Esophagus muscularis mucosa (tissue), 4 donors: ENCODE measurements at regions not wholly inside any gene's neighbourhood (a gene's known extent, or its start where the extent isn't known, plus 50 kb on each side); places are given as distances from the start of the nearest gene placed in this dataset.

Source experiments
- DNase-seq: peaks from one replicate; pipeline ENCODE4 v3.0.0-alpha.2; 2017; ENCODE audit errors: extremely low spot score
- H3K27ac ChIP-seq, 4 donors: fragments of 200-600 bp; sonication (generic); replicated peaks in 1 of 4; 1 replicate in 3 of 4; 2 replicates in 1 of 4; pipeline ENCODE4 v1.5.1; 2016 to 2019; ENCODE audit warnings: mild to moderate bottlenecking in 1 of 4
- H3K27me3 ChIP-seq, 4 donors: fragments of 200-600 bp; sonication (generic); one replicate each; pipeline versions ENCODE4 v1.5.1 to v1.6.0; 2016 to 2019
- H3K36me3 ChIP-seq, 4 donors: fragments of 200-600 bp; sonication (generic); one replicate each; pipeline ENCODE4 v1.5.1; 2016 to 2019
- H3K4me1 ChIP-seq, 4 donors: fragments of 200-600 bp; sonication (generic); one replicate each; pipeline ENCODE4 v1.5.1; 2016 to 2019
- H3K4me3 ChIP-seq, 4 donors: fragments of 200-600 bp; sonication (generic); 1 replicate in 2 of 4; 2 replicates in 2 of 4; pipeline ENCODE4 v1.5.1; 2016 to 2019; ENCODE audit warnings: mild to moderate bottlenecking in 4 of 4, moderate library complexity in 1 of 4
- H3K9me3 ChIP-seq, 4 donors: fragments of 200-600 bp; sonication (generic); 1 replicate in 3 of 4; 2 replicates in 1 of 4; pipeline ENCODE4 v1.5.1; 2016 to 2019
- CTCF ChIP-seq, 3 experiments: fragments of 200-600 bp in 2 of 3; fragments of 450-650 bp in 1 of 3; sonication (generic) in 2 of 3; IDR thresholded peaks; one replicate each; pipeline ENCODE4 v1.5.1; 2017 to 2019; ENCODE audit warnings: antibody characterized with exemption in 3 of 3, mild to moderate bottlenecking in 2 of 3, moderate library complexity in 1 of 3
- EP300 ChIP-seq: sonication (generic); formaldehyde crosslinking; IDR thresholded peaks from one replicate; pipeline ENCODE4 v1.6.1; 2017; ENCODE audit warnings: antibody characterized with exemption
- POLR2A ChIP-seq: fragments of 450-650 bp; IDR thresholded peaks from one replicate; pipeline ENCODE4 v1.6.1; 2017; ENCODE audit warnings: antibody characterized with exemption, moderate library complexity, mild to moderate bottlenecking, low read depth
- POLR2AphosphoS5 ChIP-seq, 2 donors: sonication (generic); formaldehyde crosslinking; IDR thresholded peaks; one replicate each; pipeline ENCODE4 v1.6.1; 2017; ENCODE audit warnings: antibody characterized with exemption in 2 of 2
- WGBS: methylation state at CpG from one replicate; pipeline ENCODE4 v1.1.5; 2018; 5-methylcytosine and 5-hydroxymethylcytosine counted together
- intact Hi-C: fragments of 100-400 bp; cut with DNase I; formaldehyde crosslinking; loops from one replicate; pipeline ENCODE4 v1.15.1; 2023

- H3K27me3 ChIP-seq, result no peaks in the 10 kb centered on the region
- peaks cover 0 to 36% (median 32%) of the 10 kb centered on the region in 4 donors for H3K4me1 ChIP-seq
- no peaks in the 10 kb centered on the region for H3K36me3 ChIP-seq
- WGBS, result 22% methylated on average over 4 of the region's 4 CpGs
- TF ChIP-seq CTCF (IDR thresholded peaks at IDR 0.05) (no peak), POLR2AphosphoS5 (IDR thresholded peaks at IDR 0.05) (no peak), POLR2A (no peak), EP300 (no peak)
- H3K9me3 ChIP-seq, result no peaks in the 10 kb centered on the region
- intact Hi-C loops, result loop anchor here (5.0 kb wide), 1 partner anchor 490 kb away; no protein-coding TSS in a partner anchor
- peak; percentile 17 for DNase-seq
- H3K4me3 ChIP-seq, result peak overlapping the region; percentile 16 to 37 (median 26)
- H3K27ac ChIP-seq, result peak overlapping the region; percentile 39 to 63 (median 60)
Measured at GRCh38 chr1:239897458-239897857, 194.2 kb upstream of the FMN2 start.

- peak overlapping the region; percentile 16 to 37 (median 26) for H3K4me3 ChIP-seq
- peak; percentile 96 for DNase-seq
- peak overlapping the region; percentile 39 to 63 (median 60) for H3K27ac ChIP-seq
- TF ChIP-seq CTCF (IDR thresholded peaks at IDR 0.05) (peak; percentile 92 to 98 (median 93)), POLR2AphosphoS5 (IDR thresholded peaks at IDR 0.05) (peak; percentile 34 to 53), POLR2A (no peak)
- no peaks in the 10 kb centered on the region for H3K27me3 ChIP-seq
- WGBS, result 9% methylated on average over 15 of the region's 15 CpGs
- no peaks in the 10 kb centered on the region for H3K36me3 ChIP-seq
- intact Hi-C loops, result loop anchor here (2.0 to 5.0 kb wide), 2 partner anchors 491 to 511 kb away; partner anchors contain the start of gene CHRM3
- peaks cover 0 to 29% (median 25%) of the 10 kb centered on the region in 4 donors for H3K4me1 ChIP-seq
- no peaks in the 10 kb centered on the region for H3K9me3 ChIP-seq
Measured at GRCh38 chr1:239898062-239898730, 193.5 kb upstream of the FMN2 start.

- Histone ChIP-seq H3K27me3 (no peaks in the 10 kb centered on the region), H3K4me1 (peaks cover 0 to 25% (median 24%) of the 10 kb centered on the region in 4 donors), H3K9me3 (no peaks in the 10 kb centered on the region), H3K27ac (no peak overlapping the region), H3K4me3 (no peak overlapping the region), H3K36me3 (no peaks in the 10 kb centered on the region)
- WGBS, result 87% methylated on average over 3 of the region's 3 CpGs
- TF ChIP-seq CTCF (IDR thresholded peaks at IDR 0.05), result no peak
- no peak for TF ChIP-seq POLR2A
- peak; percentile 77 for DNase-seq
- intact Hi-C loops, result loop anchor here (2.0 to 5.0 kb wide), 2 partner anchors 492 to 513 kb away; partner anchors contain the start of gene CHRM3
Measured at GRCh38 chr1:239899747-239900146, 191.9 kb upstream of the FMN2 start.

GRCh38 chr1:239906394-239906793 lies 185.3 kb upstream of the FMN2 start:
- 91% methylated on average over 5 of the region's 5 CpGs for WGBS
- TF ChIP-seq EP300 (no peak), POLR2A (no peak), POLR2AphosphoS5 (IDR thresholded peaks at IDR 0.05) (no peak), CTCF (IDR thresholded peaks at IDR 0.05) (no peak)
- H3K9me3 ChIP-seq, result no peaks in the 10 kb centered on the region
- peaks cover 0 to 11% (median 6%) of the 10 kb centered on the region in 4 donors for H3K4me1 ChIP-seq
- intact Hi-C loops, result no loop called here
- H3K27me3 ChIP-seq, result no peaks in the 10 kb centered on the region
- peak; percentile 26 for DNase-seq
- H3K4me3 ChIP-seq, result no peak overlapping the region
- H3K36me3 ChIP-seq, result peaks cover 0 to 20% (median 9%) of the 10 kb centered on the region in 4 donors
- no peak overlapping the region for H3K27ac ChIP-seq
